Left lobe of liver (tissue), 2 donors: ENCODE measurements at regions not wholly inside any gene's neighbourhood (a gene's known extent, or its start where the extent isn't known, plus 50 kb on each side); places are given as distances from the start of the nearest gene placed in this dataset.
A peak's percentile ranks its signal among the peaks of the same experiment; 100 is the strongest.

ENCODE experiments used
- ATAC-seq: fragments of 200-7000 bp; cut with Tn5 transposase; one replicate; pipeline ENCODE4 v1.9.1; 2020; ENCODE audit warnings: mild to moderate bottlenecking, moderate library complexity
- DNase-seq: peaks from one replicate; pipeline ENCODE4 v3.0.0-alpha.2; 2020; ENCODE audit warnings: low spot score
- donor health status: DM: no; HTN: no; CAD: no; lungs with moderate emphysema.
- donor health status: DM: no; HTN: yes; CAD: no.

GRCh38 chr16:73768786-73769203 lies 527.8 kb upstream of the PSMD7 start:
- DNase-seq (no peak), ATAC-seq (no peak)

DNA sequence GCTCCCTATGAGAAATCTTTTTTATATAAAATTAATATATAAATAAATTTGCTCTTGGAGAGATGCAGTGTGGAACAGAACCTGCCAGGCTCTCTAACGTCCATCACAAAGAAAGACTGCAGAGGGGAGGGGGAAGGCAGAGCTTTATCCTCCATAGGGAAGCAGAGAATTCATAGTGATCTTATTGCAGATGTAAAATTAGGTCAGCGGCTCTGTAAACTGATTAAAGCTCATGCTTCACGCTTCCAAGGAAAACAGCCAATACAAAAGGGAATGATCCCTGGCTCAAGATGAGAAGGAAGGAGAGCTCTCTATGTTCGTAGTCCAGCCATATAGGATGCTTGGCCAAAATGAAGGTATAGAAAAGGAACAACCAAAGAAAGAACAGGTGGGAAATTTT lies 532.3 kb upstream of the PSMD7 start:
- DNase-seq, result no peak

GRCh38 chr16:73756289-73757178 lies 540.1 kb upstream of the PSMD7 start:
- ATAC-seq, result no peak
- no peak for DNase-seq

More for the DNA sequence above, 532.3 kb upstream of the PSMD7 start:
- ATAC-seq, result no peak

DNA sequence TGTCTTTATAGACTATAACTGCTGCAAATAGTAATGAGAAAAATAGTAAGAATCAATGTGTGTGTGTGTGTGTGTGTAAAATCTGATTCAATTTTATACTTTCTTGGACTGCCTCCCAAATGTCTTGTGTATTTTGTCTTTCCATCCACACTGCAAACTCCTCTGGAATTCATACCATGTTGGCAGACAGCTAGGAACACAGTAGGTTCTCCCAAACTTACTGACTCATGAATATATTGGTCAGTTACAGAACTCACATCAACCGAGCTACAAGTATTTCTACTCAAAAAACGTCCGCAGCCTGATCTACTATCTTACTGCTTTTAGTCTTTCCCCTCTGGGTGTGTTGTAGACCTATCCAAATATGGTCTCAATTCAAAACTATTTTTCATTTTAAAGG lies 542.7 kb upstream of the PSMD7 start:
- ATAC-seq (no peak), DNase-seq (no peak)

DNA sequence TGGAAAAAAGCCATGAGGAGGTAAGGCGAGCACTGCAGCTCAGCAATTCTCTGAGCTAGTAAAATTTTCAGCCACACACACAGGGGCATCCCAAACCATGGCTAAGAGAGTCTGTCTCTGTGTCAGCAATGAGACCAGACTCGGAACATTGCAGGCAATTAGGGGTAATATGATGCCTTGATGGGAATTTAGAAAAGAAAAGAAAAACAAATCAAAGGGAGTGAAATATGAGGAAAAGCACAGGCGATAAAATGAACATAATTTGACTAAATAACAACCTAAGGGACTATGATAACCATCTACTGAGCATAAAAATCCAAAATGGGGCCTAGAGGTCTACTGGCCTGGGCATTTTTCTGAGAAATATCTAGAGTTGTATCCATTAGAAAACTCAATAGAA lies 546.0 kb upstream of the PSMD7 start:
- DNase-seq (no peak), ATAC-seq (no peak)

- no peak for ATAC-seq
- DNase-seq, result no peak
Measured at GRCh38 chr16:73747328-73747727, 549.3 kb upstream of the PSMD7 start.

- ATAC-seq, result no peak
- DNase-seq, result no peak
Measured at GRCh38 chr16:73746554-73746953, 550.1 kb upstream of the PSMD7 start.

DNA sequence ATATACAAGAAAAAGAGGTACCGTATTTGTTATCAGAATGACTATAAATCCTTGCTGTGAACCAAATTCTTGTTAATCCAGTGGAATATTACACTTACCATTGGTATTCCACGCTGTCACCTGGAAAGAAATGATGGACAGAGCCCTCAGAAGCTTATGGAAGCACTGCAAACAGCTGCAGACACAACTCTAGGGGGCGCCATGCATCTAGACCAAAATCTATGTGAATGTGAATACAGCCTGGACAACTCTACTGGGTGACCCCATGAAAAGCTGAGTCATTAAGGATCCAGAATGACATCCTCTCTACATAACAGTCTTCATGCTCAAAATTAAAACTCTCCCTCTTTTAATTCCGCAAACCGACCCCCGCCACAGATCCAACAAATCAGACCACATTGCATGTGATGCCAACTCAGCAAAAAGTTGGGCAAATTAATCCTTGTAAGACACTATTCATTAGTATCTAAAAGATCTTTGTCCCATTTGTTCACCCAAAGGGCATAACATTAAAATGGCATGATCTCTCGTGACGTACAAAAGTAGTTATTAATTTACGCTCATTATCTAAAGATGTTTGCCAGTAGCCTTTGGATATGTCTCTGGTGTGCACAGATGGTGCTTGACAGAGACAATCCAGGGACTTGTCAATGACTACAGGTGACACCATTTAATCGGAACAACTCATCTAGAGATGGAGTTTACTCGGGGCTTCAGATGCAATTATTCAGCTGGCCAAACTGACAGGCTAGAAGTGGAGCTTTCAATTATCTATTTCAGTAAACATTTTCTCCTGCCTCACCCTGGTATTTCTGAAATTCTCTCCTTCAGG lies 552.7 kb upstream of the PSMD7 start:
- ATAC-seq (no peak), DNase-seq (no peak)

DNA sequence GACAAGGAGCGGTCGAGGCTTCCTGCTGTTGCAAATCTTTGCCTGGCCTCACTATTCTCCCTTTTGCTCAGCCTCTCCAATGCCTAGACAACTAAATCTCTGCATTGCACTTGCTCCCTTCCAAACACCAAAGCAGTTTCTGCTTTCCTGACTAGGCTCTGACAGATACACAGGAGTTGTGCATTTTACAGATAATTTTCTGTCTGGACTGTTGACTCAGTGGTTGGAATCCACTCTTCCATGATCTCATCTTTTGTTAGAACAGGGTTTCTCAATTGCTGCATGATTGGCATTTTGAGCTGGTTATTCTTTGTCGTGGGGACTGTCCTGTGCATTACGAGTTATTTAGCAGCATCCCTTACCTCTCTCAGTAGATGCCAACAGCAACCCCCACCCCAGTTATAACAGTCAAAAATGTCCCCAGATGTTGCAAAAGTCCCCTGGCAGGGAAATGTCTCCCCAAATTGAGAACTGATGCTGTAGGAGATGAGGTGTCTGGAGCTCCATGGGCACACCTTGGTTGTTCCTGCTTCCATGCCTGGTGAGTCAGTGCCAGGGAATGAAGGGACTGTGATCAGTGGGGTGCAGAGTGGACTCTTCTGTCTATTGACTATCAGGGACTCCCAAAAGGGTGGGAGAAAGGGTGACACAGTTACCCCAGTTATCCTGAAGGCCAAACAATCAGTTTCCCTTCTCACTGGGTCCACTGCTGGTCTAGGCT lies 557.4 kb upstream of the PSMD7 start:
- ATAC-seq, result no peak
- no peak for DNase-seq

DNA sequence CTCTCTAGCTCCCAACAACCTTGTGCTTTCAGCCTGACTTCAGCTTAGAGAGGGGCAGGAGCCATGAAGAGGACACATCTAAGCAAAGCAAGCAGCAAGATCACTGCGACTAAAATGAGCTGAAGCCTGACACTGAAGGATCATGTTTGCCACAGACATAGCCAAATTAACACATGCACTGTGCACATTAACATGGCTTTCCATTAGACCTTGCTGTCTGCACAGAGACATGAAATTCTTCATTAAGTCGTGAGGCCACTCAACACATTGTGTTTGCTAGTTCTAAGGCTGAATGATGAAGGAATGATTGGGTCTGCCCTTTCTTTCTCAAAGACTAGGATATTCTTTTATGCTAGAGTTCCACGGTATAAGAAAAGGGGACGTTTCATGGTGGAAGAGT lies 558.3 kb upstream of the PSMD7 start:
- no peak for ATAC-seq

GRCh38 chr16:73737637-73738036 lies 559.0 kb upstream of the PSMD7 start:
- DNase-seq (no peak), ATAC-seq (no peak)

More for the DNA sequence above, 558.3 kb upstream of the PSMD7 start:
- no peak for DNase-seq

DNA sequence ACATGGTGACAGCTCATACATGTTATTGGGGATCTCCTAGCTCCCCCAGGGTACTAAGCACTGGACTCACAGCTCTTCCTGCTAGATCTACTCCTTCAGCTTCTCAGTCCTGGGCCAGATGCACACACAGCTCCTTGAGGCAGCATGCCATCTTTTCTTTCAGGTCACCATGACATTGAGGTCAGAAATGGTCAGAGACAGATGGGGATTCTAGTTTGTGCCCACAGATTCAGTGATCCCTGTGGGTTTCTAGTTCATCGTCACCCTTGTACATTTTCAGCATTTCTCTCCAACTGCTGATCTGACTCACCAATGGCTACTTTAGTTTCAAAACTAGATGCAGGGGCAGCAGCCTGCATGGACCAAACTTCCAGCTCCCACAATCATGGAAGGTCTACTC lies 560.7 kb upstream of the PSMD7 start:
- ATAC-seq, result no peak
- no peak for DNase-seq

- ATAC-seq, result no peak
- no peak for DNase-seq
Measured at GRCh38 chr16:73735018-73735417, 561.6 kb upstream of the PSMD7 start.

GRCh38 chr16:73732681-73733080 lies 563.9 kb upstream of the PSMD7 start:
- DNase-seq (no peak), ATAC-seq (no peak)

DNA sequence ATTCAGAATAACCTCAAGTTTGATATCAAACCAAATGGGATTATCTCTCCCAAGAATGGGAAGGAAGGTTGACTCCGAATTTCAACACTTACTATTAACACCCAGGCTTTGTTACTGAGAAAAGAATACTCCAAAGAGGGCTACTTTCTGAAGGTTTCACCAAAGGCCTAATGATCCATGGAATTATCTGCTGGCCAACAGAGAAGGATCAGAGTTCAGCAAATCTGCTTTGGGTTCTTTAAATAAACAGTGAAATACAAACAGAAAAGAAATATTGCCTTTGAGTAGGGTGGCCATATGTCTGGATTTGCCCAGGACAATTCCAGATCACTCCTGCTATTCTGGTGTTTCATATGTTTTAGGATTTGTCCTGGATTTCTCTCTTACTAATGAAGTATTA lies 564.5 kb upstream of the PSMD7 start:
- no peak for DNase-seq
- ATAC-seq, result peak; percentile 60

DNA sequence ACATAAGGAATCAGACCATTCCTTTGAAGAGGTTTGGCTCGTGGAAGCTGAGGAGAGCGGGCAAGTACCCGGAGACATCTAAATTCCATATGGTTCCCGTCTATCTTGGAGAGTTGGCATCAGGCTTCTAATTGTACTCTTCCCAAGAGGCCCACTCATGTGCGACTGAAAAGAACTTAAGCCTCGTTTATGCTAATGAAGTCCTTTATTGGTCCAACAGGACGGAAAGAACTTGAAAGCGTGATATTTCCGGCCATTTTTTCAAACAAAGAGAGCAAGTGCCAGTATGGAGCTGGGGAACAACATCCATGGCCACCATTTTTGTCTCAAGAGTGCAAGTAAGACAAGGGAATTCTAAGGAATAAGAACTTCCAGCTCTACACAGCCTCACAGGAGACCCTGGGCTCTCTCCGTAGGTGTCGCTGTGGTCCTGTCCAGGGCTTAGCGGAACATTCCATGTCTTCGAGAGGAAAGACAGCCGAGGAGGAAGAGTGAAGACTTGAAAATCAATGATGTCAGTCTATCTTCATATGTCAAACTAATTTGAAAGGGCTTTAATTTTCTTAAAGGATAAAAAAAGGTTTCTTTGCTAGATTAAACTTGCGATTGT lies 566.0 kb upstream of the PSMD7 start:
- ATAC-seq (no peak), DNase-seq (no peak)

DNA sequence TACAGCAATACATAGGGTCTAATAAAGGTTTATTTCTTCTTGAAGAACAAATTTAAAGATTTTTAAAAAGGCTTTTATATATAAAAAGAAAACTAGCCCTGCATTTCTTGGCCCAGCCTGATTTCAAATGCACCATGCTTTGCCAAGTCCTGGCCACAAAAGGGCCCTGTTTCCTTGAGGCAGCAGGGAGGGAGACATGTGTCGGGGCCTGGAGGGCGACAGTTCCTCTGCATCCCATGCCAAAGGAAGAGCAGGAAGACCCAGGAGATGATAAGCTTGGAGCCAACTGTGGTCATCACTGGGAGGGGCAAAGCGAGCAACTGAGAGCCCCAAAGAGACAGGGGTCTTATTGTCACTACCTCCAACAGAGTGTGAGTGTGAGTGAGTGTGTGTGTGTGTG lies 571.5 kb upstream of the PSMD7 start:
- ATAC-seq (no peak), DNase-seq (no peak)

GRCh38 chr16:73724503-73724902 lies 572.1 kb upstream of the PSMD7 start:
- DNase-seq (no peak), ATAC-seq (no peak)

DNA sequence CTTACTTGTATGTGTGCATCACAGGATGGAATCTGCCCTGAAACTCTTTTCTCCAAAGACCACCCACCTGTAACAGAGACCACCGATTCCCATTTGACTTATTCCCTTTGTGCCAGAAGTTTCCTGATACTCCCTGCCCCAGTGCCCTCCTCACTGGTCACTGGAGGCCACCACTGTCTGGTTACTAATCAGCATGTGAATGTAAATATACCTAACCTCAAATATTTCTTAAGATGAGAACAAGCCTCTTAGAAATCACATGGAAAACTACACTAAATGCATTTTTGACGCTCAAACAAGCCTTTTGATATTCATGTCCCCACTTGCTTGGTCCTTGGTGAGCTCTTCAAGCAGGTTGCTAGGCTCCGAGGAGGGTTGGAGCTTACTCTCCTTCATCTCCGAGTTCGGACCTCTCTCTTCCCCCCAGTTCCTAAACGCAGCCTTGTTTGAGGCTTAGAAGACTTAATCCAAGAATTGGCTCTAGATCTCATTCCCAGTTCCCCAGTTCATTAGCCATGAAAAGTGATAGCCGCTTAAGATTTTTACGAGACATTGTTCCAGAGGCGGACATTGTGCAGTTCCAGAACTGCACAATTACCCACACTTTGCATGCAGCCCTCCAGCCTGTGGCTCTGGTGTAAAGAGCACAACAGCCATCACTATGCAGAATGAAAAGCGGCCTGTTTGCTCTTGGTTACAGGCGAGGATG lies 579.2 kb upstream of the PSMD7 start:
- ATAC-seq, result no peak

DNA sequence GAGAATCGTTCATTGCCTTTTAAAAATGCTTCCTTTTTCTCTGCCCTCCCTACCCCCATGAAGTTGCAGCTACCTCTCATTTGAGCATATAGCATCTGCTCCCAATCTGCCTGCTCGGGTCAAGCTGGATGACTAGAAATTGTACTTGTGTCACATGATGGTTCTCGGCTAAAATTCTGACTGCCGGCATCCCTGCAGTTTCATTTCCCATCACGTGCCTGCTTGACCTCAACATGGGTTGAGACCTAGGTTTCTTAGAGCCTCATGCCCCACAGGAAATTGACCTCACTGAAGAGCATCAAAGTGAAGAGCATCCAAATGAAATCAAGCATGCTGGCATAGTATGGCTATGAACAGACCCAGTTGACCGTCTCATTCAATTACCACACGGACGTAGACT lies 581.6 kb upstream of the PSMD7 start:
- DNase-seq (no peak), ATAC-seq (no peak)

More for the DNA sequence above, 579.2 kb upstream of the PSMD7 start:
- no peak for DNase-seq
